GM12801 (cell line): ENCODE measurements at regions not wholly inside any gene's neighbourhood (a gene's known extent, or its start where the extent isn't known, plus 50 kb on each side); places are given as distances from the start of the nearest gene placed in this dataset.

ENCODE experiments used
- CTCF ChIP-seq: IDR thresholded peaks from one replicate; pipeline ENCODE4 v1.5.1; 2011; ENCODE audit warnings: control low read depth; ENCODE audit not compliant: insufficient read length; ENCODE audit errors: extremely low read depth

- TF ChIP-seq CTCF: no peak
Measured at GRCh38 chr22:19580291-19580890, 56.2 kb upstream of the CLDN5 start.

GRCh38 chr22:19582033-19582693 is 58.0 kb upstream of the CLDN5 start:
- no peak for TF ChIP-seq CTCF

GRCh38 chr22:19586922-19587684 is 62.9 kb upstream of the CLDN5 start:
- TF ChIP-seq CTCF: no peak

GRCh38 chr22:19590696-19591095 is 66.5 kb upstream of the CLDN5 start:
- no peak for TF ChIP-seq CTCF

- TF ChIP-seq CTCF: no peak
Measured at GRCh38 chr22:19591568-19591967, 67.4 kb upstream of the CLDN5 start.

GRCh38 chr22:19592464-19592863 is 68.3 kb upstream of the CLDN5 start:
- no peak for TF ChIP-seq CTCF

- no peak for TF ChIP-seq CTCF
Measured at GRCh38 chr22:19593991-19594569, 69.9 kb upstream of the CLDN5 start.
